NCI-H1092 (cell line): ENCODE measurements at regions not wholly inside any gene's neighbourhood (a gene's known extent, or its start where the extent isn't known, plus 50 kb on each side); places are given as distances from the start of the nearest gene placed in this dataset.
"Not testable (repeated sequence)": the region's sequence is repeated elsewhere in the genome, so short reads cannot be mapped to it uniquely, and the experiment has no call there.

Experiments
- DNase-seq: peaks from one replicate; lab custom pipeline; 2025; lab: John Stamatoyannopoulos, UW

DNA sequence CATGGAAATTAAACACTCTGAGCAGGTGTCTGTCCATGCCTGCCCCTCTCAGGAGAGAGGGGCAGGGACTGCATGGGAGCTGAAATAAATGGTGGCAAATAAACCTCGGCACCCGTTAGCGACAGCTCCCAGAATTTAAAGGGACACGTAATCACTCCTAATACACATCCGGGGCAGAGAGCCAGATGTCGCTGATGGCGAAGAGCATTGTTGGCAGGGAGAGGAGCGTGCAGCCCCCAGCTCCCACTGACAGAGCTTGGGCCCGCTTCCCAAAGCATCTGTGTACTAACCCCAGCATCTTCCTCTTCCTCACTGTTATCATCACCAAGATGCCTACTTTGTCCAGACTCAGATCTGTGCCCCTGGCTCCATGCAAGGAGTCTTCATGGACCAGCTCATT, 85.8 kb downstream of the IRX5 start:
- DNase-seq, result peak; percentile 32

DNA sequence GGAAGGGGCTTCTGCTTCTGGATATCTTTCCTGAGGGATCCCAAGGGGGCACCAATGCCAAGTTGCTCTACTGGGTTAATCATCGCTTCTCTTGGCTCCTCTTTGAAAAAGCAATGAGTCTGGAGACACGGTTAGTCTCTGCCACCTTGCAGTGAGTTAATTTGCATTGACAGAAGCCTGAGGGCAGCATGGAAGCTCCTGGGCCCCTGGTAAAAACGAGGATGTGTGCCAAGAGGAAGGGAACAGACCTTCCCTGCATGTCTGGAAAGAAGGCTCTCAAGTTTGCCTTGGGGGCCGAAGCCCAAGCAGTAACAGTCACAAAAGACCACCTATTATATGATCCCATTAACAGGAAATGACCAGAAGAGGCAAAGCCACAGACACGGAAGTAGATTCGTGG, 86.7 kb downstream of the IRX5 start:
- DNase-seq, result no peak

DNA sequence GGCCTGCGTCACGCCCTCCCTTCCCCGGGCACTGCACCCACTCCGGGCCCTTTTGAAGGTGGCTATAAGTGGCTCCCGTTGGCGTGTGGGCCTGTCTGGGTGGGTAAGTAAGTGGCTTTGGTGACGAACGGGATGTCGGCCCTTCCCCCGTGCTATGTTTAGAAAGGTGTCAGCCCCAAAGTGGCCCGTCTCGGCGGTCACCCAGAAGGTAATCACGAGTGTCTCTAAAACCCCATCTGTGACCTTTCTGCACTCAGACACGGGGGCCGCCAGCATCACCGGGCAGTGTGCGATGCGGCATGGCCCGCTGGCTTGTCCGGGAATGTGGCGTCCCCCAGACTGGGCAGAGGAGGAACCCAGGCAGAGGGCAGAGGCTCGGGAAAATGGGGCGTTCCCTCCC, 88.2 kb downstream of the IRX5 start:
- DNase-seq, result no peak

DNA sequence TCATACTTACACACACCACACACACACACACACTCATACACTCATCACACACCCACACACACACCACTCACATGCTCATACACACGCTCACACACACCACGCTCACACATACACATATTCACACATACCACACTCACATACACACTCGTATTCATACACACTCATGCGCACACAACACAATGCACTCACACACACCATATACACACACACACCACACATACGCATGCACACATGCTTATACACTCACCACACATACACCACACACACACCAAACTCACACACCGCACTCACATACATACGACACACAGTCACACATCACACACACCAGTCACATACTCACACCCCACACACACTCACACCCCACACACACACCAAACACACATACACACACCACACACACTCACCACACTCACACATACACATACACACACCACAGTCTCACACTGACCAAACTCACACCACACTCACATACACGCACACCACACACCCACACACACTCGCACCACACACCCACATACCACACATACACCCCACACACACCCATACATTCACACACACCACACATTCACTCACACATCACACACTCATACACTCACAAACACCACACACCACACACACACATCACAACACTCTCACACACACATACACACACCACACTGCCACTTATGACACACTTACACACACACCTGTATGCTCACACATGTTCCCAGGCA, 88.9 kb downstream of the IRX5 start:
- DNase-seq, result no peak

DNA sequence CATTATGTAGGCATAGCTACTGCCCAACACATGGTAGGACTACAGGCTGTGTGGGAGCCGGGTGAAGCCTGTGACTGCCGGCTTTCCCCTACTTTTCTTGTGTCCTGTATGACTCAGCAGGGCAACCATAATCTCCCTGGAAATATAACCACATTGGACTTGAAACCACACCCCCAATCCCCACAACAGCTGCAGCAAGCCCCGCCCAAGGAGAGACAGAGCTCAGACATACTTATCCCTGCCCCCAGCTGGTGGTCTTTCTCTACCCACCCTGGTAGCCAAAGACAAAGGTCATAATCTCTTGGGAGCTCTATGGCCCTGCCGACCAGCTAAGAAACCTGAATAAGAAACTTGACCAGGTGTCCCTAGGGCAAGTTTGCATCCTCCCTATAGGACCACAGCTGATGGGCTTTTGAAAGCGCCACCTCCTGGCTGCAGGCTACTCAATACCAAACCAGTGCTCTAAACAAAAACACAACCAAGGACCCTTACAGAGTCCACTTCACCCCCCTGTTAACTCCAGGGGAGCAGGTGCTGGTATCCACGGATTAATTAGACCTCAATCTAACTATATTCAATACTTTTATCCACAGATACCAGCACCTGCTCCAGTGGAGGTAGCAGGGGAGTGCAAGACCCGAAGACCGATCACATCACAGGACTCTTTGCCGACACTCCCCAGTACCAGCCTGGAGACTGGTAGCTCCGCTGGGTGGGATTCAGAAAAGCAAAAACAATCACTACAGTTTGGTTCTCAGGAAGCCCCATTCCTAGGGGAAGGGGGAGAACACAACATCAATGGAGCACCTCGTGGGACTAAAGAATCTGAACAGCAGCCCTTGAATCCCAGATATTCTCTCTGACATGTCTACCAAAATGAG, 91.2 kb downstream of the IRX5 start:
- DNase-seq, result no peak

DNA sequence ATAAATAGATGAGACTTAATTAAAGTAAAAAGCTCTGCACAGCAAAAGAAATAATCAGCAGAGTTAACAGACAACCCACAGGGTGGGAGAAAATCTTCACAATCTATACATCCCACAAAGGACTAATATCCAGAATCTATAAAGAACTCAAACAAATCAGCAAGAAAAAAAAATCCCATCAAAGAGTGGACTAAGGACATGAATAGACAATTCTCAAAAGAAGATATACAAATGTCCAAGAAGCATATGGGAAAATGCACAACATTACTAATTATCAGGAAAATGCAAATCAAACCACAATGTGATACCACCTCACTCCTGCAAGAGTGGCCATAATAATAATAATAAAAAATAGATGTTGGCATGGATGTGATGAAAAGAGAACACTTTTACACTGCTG, 96.6 kb downstream of the IRX5 start:
- not testable (repeated sequence) for DNase-seq

DNA sequence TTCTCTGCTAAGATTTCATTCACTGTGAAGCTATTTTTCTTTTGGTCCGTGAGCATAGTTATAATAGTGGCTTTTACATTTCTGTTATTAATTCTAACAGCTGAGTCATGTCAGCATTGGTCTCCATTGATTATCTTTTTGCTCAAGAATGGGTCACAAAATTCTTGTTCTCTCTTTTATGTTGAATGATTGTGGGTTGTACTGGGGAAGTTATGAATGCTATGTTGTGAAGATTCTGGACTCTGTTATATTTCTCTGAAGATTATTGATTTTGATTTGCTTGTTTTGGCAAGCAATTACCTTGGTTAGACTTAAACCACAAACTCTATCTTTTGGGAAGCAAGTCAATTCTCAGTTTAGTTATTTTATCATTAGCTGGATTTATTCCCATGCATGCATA, 98.8 kb downstream of the IRX5 start:
- no peak for DNase-seq

DNA sequence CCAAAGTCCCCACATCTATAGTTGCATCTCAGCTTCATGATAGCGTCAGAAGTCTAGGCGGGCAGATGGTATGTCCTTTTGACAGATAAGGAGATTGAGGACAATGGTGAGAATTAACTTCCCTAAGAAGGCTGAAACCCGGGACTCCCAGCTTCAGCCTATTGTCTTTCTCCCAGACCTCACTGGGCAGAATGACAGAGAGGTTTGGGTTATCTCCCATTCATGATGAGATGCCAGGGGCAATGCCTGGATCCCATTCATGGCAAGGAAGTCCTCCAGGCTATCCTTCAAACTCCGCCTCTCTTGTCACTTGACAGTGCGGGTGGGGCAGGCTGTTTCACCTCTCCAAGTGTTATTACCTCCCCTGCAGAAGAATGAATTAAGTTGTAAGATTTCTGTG, 100.3 kb downstream of the IRX5 start:
- DNase-seq, result no peak

DNA sequence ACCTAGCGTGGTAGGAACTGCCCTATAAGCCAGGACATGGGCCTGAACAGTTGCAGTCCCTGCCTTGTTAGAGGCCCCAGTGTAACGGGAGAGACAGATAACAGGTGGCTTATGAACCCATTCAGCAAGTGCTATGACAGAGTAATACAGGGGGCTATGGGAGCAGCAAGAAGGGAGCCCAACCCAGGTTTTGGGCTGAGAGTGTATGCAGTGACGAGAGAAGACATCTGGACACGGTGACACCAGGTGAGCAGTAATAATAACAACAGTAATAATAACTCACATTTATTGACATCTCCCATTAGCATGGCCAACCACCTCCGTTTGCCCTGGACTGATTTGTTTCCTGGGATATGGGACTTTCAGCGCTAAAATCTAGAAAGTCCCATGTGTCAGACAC, 100.8 kb downstream of the IRX5 start:
- DNase-seq, result no peak

DNA sequence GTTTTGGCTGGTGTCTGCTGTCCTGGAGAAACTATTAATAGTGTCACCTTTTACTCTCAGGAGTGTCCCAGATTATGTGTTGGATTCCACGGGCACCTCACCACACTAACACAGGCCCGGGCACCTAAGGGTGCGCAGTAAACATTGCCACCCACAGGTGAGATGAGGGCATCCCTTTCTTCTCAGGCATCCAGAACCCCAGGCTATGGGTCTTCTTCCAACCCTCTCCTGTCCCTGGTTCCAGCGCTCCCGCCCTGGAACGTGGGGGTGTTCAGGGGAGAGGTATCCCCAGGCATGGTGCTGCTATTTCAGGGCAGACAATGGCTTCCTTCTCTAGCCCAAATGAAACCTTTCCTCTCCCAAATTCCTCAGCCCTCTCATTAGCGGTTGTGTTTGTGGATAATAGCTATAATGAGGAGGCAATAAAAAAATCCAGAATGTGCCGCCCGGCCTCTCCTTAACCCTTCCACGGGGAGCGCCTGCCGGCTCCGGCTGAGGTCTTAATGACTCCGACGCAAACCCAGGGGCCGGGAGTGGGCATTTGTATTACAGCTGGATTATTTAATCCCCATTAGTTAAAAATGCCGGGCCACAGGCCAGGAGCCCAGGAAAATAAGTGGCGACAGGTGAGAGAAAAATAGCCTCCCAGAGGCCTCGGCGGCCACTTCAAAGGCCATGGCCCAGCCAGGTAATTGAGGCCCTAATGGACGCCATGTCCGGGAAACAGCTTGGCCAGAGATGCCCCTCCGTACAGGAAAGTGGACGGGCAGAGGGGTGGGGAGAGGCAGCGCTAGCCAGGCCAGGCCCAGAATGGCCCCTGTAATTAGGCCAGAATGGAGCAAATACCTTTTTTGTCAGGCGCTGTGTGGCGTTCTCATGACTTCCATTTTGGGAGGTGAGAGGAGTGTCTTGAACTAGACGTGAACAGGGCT, 102.8 kb downstream of the IRX5 start:
- DNase-seq, result no peak

DNA sequence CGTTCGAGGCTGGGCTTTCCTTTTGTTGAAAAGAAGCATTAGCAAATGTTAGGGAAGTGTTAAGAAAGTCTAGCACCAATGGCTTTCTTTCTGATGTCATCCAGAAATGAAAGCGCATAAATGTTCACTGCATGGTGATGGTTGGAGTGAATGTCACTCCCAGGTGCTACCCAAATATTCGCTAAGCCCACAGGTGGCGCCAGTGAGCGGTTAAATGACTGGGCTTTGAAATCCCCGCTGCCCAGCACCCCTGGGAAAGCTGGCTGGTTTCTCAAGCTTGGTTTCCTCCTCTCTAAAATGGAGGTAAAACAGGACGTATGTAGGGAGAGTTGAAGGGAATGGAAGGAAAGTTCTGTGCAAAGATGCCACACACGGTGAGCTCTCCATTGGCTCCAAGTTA, 104.4 kb downstream of the IRX5 start:
- DNase-seq, result no peak

DNA sequence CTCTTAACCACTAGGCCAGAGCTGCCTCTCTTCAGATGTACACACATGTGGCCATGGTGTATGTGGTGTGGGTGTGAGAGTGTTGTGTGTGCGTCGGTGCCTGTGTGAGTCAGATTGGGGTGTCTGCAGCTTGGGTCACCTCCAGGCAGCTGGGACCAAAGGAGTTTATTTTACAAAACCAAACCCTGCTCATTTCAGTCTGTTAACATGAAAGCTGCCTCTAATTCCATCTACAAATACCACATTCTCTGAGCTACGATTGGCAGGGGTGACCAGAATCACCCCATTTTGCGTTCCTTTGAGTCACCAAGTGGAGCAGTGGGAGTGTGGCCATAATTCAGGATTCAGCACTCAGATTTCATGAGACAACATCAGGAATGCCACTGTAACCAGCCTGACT, 105.3 kb downstream of the IRX5 start:
- no peak for DNase-seq

DNA sequence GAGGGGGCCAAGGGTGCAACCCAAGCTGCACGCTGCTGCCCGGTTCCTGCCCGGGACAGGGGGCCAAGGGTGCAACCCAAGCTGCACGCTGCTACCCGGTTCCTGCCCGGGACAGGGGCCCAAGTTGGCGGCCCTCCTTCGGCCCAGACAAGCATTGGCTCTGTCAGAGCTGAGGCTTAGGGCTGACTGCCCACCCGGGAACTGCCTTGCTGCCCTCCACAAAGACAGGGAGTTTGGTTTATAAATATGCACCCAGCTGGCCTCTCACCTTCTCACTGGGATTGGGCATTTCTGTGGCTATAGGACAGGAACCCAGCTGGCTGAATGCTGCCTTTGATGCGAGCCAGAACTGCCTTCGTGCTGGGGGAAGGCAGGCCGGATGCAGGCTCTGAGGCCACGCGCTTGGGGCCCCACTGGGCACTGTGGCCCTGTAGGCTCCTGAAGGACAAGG, 105.7 kb downstream of the IRX5 start:
- no peak for DNase-seq

DNA sequence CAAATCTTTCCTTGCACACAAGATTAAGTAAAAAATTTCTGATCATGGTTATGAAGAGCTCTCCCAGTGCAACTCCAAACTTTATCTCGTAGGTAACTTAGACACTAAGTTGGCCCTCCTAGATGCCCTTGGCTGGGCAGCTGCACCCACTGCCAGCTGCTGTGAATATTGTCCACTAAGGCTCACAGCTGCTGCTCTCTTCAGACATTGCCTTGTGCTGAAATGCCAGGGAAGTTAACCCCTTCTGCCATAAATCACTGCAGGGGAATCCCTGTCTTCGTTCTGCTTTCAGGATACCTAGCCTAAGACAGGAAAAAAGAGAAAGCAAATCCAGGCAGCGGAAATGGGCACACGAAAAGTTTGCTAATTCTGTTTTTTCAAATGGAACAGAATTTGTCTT, 106.4 kb downstream of the IRX5 start:
- no peak for DNase-seq

DNA sequence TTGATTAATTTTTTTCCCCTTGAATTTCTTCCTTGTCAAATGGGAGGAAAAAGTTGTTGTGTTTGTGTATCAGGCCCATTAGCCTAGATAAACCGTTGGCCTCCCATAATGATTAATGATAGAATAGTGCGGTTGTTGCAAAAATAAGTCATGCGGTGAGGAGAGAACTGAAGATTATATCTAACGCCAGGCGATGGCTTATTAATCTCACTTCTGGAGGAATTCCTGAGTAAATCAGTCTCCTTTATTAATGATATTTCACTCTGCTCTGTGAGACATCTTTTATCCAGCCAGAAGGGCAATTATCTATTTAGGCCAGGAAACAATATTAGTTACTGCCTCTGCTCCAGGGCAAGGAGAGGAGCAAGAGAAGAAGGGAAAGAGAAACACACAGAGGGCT, 107.3 kb downstream of the IRX5 start:
- DNase-seq, result no peak

DNA sequence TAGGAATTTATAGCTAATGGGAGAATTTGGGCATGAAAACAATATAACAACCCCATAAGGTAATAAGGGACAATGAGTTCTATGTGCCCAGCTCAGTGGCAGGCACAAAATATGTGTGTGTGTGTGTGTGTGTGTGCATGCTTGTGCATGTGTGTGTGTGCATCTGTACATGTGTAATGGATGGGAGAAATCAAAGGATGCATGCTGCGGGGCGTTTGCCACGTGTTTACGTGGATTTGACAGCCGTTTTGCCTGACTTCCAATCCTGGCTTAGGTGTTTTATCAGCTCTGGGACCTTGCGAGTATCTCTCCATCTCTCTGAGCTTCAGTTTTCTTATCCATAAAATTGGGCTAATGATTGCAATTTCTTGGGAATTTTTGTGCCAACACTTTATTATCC, 108.4 kb downstream of the IRX5 start:
- no peak for DNase-seq

DNA sequence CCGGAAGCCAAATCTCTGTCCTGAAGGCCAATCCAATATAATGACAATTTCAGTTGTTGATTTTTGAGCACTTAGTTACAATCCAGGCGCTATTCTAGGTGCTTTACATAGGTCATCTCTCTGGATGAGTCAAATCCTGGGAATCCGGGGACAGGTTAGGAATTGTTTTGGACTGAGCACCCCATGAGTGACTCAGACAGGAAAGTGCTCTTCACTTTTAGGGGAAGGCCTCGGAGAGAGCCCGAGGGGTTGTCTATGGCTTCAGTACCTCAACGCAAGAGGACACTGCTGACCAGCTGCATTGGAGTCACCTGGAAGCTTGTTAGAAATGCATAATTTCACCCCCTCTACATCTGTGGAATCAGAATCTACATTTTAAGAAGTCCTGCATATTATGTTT, 108.8 kb downstream of the IRX5 start:
- DNase-seq, result no peak

DNA sequence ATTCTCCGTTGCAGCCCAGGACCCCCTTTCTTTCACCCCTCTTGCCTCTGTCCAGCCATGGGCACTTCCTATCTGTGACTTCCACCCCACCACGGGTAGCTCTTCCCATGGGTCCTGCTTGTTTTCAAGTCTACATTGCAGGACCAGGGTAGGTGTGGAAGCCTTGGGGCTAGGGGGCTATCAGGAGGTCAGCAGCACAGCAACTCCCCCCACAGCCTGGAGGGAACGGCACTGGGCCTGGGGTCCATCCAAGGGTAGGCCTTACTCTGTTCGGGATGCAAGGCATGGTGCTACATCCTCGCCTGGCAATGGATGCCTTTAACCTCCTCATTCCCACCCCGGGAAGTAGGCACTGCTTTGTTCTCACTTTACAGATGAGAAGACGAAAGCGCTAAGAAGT, 109.3 kb downstream of the IRX5 start:
- no peak for DNase-seq

DNA sequence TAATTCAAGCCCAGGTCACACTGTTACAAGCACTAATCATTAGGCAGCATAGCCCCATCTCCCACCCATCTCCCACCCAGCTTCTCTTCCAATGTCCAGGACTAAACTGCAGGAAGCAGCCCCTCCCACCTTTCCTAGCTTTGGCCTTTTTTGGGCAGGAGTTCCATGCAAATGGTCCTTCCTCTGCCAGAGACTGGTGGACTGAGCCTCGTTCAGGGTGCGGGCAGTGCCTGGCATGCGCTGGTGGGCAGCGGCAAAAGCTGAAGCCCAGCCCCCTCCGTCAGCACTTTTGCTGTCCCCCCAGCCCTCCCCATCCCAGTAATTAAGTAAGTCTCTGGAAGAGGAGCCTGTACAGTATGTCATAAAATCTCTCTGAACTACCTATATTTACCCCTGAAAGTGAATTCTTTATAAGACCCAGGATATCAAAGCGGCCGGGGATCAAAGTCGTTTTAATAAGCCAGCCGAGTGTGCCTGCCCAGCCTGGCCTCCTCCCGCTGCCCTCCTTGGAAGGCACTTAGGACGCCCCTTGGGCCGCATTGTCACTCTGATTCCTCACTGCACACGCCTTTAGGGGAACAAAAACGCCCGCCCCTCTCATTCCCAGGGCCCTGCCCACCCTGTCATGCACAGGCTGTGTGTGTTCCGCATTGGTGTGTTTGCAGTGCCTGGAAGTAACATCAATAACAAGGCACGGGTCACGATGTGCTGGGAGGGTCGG, 109.9 kb downstream of the IRX5 start:
- no peak for DNase-seq

DNA sequence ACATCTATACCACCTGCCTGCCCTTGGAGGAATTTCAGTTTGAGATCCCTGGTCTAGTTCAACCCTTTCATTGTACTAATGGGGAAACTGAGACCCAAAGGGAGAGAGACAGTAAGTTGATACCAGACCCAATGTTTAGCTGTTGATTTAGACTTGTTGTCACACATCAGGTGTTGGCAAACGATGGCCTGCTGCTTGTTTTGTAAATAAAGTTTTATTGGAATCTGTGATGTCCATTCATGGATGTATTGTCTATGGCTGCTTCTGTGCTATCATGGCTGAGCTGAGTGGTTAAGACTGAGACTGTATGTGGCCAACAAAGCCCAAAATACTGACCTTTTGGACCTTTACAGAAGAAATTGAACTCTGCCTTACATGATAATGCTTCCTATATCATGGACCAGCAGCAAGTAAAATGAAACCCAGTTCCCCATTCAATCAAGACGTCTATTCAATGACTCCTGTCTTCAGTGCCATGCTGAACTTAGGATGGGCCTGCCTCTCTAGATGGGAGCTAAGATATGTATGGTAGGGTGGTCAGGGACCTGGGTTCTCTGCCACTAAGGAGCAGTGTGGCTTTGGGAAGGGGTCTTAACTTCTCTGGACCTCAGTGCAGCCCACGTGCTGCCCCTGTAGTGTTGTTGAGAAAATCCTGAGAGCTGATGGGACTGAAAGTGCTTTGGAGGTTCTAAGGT, 111.0 kb downstream of the IRX5 start:
- no peak for DNase-seq
